ENCODE measurements at regions not wholly inside any gene's neighbourhood (a gene's known extent, or its start where the extent isn't known, plus 50 kb on each side); places are given as distances from the start of the nearest gene placed in this dataset.

DNA sequence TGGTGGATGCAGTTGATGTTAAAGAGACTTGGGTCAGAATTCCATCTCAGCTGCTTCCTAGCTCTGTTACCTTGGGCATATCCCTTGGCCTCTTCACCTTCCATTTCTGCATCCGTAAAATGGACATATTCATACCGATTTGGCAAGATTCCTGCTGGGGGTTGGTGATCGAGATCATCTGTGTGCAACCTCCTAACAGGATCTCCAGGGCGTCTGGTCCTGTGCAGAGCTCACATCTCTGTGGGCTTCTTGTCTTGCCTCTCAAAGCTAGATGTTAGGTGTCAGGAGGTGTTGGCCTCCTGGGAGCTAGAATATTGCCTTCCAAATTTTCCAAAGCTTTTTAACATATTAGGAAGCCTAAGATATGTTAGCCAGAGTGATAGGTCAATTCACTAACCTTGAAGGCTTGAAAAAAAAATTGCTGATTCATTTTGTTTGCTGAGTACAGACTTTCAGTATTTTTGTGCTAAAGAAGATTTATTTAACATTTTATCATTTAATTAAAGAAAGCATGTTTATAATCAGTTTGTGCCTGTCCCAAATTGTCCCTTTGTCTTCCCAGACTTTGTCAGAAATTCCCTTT, 69.7 kb upstream of the ZNF516 start:
- Histone ChIP-seq H3K27ac (peak overlapping the region; percentile 77), H3K4me3 (ENCODE audit: low read depth, low read length) (no peak overlapping the region), H3K27me3 (replicated peaks) (no peaks in the 10 kb centered on the region), H3K36me3 (replicated peaks) (no peaks in the 10 kb centered on the region)
- in situ Hi-C loops (cut with HindIII; ENCODE audit: low pct_ligation_motif_present, low sequenced_read_pairs), result no loop called here
- TF ChIP-seq, protein P1, sequence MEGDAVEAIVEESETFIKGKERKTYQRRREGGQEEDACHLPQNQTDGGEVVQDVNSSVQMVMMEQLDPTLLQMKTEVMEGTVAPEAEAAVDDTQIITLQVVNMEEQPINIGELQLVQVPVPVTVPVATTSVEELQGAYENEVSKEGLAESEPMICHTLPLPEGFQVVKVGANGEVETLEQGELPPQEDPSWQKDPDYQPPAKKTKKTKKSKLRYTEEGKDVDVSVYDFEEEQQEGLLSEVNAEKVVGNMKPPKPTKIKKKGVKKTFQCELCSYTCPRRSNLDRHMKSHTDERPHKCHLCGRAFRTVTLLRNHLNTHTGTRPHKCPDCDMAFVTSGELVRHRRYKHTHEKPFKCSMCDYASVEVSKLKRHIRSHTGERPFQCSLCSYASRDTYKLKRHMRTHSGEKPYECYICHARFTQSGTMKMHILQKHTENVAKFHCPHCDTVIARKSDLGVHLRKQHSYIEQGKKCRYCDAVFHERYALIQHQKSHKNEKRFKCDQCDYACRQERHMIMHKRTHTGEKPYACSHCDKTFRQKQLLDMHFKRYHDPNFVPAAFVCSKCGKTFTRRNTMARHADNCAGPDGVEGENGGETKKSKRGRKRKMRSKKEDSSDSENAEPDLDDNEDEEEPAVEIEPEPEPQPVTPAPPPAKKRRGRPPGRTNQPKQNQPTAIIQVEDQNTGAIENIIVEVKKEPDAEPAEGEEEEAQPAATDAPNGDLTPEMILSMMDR (IDR thresholded peaks at IDR 0.05; ENCODE audit: low read depth, low read length, missing control alignments), result no peak
- DNase-seq, result no peak

DNA sequence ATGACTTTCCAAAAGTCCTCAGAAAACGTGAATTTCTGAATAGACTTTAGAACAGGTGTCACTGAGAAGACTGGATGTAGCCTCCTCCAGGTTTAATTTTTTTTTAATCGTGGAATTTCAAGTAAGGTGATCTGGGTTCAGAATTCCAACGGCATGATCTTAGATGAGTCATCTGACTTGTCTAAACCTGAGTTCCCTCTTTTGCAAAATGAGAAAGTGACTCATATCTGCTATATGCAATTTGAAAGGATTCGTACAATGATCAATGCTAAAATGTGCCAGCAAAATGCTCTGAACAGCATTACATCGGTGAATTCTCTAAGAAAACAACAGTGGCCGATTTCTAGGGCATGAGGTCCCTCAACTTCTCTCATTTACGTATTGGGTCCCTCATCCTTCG, 69.1 kb upstream of the ZNF516 start:
- Histone ChIP-seq H3K4me3 (ENCODE audit: low read depth, low read length) (no peak overlapping the region), H3K27ac (peak overlapping the region; percentile 77), H3K36me3 (replicated peaks) (no peaks in the 10 kb centered on the region), H3K27me3 (replicated peaks) (no peaks in the 10 kb centered on the region)
- DNase-seq, result peak; percentile 28
- TF ChIP-seq, protein P1 (IDR thresholded peaks at IDR 0.05; ENCODE audit: low read depth, low read length, missing control alignments), result no peak
- in situ Hi-C loops (cut with HindIII; ENCODE audit: low pct_ligation_motif_present, low sequenced_read_pairs), result no loop called here

DNA sequence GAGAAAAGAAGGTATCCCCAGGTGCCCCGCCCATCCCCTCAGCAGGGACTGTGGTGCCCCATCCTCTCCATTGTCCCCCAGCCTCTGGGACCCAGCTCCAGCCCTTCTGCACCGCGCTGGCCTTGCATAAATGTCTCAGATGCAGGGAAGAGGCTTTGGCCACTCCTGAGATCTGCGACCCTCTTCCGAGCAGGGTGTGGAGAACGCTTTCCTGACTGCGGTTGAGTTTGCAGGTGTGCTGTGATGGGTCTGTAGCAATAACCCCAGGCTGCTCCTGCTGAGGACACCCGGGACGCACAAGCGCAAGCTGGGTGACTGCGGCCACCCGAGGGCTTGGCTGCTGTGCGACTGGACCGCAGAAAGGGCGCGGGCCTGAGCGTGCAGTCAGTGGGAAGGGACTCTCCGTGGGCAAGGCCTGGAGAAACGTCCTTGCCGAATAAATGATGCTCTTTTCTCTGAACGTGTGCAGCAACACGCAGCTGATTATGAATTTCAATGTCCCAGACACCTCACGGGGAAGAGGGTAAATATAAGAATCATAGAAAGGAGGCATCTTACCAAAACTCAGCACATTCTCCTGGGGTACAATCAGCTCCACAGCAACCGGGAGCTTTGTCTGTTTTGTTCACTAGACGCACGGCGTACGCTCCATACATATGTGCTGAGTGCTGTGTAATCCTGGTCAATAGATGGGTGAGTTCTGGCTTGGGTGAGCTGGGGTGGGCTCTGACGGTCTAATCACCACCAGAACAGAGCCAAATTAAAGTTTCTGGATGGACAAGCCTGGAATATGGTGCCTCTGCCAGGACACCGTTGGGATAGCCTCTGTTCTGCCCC, 67.5 kb upstream of the ZNF516 start:
- Histone ChIP-seq H3K36me3 (replicated peaks) (no peaks in the 10 kb centered on the region), H3K27ac (no peak overlapping the region), H3K27me3 (replicated peaks) (no peaks in the 10 kb centered on the region), H3K4me3 (ENCODE audit: low read depth, low read length) (no peak overlapping the region)
- in situ Hi-C loops (cut with HindIII; ENCODE audit: low pct_ligation_motif_present, low sequenced_read_pairs), result no loop called here
- TF ChIP-seq, protein P1 (IDR thresholded peaks at IDR 0.05; ENCODE audit: low read depth, low read length, missing control alignments), result no peak
- no peak for DNase-seq

DNA sequence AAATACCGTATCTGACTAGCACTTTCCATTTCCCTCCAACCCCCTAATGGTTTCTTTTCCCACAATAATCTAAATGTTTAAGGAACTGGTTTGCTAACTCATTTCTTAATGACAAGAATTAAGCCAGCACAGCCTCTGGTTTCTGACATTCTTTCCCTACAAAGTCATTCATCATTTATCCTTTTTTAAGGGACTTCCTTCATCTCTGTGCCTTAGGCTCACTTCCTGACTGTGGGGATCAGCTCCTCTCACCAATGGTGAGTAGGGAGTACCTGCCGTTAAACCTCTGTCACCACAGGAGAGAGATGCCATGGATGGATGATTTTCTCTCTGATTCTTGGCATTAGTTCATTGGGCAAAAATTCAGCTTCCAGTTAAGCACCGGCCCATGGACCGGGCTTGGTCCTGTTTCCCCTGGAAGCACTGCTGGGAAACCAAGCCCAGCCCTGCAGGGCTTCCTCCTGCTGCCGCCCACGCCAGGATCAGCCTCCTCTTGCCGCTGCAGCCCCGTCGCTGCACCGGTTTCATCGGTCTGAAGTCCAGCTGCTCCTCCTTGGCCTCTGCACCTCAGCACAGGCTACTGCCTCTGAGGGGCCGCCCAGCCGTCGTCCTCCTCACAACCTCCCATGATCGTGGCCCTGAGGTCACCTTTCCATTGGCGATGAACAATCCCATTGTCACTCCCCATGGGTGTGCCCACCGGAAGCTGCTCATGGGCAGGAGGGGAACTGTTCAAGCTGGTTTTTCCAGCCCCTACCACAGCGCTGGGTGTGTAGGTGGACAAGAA, 64.0 kb upstream of the ZNF516 start:
- no peak for DNase-seq
- in situ Hi-C loops (cut with HindIII; ENCODE audit: low pct_ligation_motif_present, low sequenced_read_pairs), result no loop called here
- H3K4me3 ChIP-seq (ENCODE audit: low read depth, low read length), result no peak overlapping the region
- H3K36me3 ChIP-seq (replicated peaks), result no peaks in the 10 kb centered on the region
- TF ChIP-seq, protein P1 (IDR thresholded peaks at IDR 0.05; ENCODE audit: low read depth, low read length, missing control alignments), result no peak
- H3K27me3 ChIP-seq (replicated peaks), result no peaks in the 10 kb centered on the region
- H3K27ac ChIP-seq, result no peak overlapping the region

DNA sequence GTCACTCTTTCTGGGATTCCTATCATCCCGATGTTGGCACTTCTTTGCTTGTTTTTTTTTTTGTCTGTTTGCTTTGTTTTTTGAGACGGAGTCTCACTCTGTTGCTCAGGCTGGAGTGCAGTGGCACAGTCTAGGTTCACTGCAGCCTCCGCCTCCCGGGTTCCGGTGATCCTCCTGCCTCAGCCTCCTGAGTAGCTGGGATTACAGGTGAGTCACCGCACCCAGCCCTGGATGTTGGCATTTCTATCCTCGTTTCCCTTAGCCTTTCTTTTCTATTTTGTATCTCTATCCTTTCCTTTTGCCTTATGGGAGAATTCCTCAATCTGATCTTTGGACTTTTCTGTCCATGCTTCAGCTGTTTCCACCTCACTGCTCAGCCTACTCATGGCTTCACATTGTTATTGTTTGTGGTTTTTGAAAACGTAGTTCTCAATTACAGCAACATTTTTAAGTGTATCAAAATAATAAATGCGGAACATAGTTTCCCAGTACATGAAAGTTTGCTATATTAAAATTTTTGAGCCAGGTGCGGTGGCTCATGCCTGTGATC, 62.1 kb upstream of the ZNF516 start:
- no peaks in the 10 kb centered on the region for H3K27me3 ChIP-seq (replicated peaks)
- no peak overlapping the region for H3K27ac ChIP-seq
- H3K4me3 ChIP-seq (ENCODE audit: low read depth, low read length), result no peak overlapping the region
- TF ChIP-seq, protein P1 (IDR thresholded peaks at IDR 0.05; ENCODE audit: low read depth, low read length, missing control alignments), result no peak
- DNase-seq, result no peak
- no peaks in the 10 kb centered on the region for H3K36me3 ChIP-seq (replicated peaks)
- in situ Hi-C loops (cut with HindIII; ENCODE audit: low pct_ligation_motif_present, low sequenced_read_pairs), result no loop called here
